GM23248 (cell line): ENCODE measurements at regions not wholly inside any gene's neighbourhood (a gene's known extent, or its start where the extent isn't known, plus 50 kb on each side); places are given as distances from the start of the nearest gene placed in this dataset.

ENCODE experiments used
- EZH2 ChIP-seq: fragments of 200-600 bp; sonication (generic); IDR thresholded peaks from 2 replicates; pipeline ENCODE4 v1.6.1; 2018; ENCODE audit warnings: antibody characterized with exemption, mild to moderate bottlenecking; ENCODE audit not compliant: insufficient read depth, poor library complexity, severe bottlenecking
- EZH2phosphoT487 ChIP-seq: fragments of 200-600 bp; sonication (generic); IDR thresholded peaks from 2 replicates; pipeline ENCODE4 v1.6.1; 2018; ENCODE audit warnings: antibody characterized with exemption, moderate library complexity, mild to moderate bottlenecking, low read depth; ENCODE audit not compliant: insufficient read depth

DNA sequence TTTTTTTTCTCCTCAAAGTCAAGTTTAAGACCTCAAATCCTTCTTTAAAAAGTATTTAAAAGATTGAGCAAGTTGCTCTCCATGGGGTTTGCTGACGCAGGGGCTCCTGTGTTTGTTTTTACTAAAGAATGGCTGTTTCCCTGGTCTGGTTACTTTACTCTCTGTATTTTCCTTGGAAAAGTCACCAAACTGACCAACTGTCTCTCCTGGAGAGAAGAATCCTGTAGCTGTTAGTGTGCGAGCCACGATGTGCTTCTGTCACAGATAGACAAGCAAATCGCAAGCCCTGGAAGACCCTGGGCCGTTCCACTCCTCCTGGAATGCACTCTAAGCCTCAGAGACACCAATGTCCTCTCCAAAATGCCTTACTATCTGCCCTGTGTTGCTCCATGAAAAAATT is 212.1 kb downstream of the CHIC2 start:
- TF ChIP-seq EZH2 (no peak), EZH2phosphoT487 (no peak)
